ENCODE measurements at regions not wholly inside any gene's neighbourhood (a gene's known extent, or its start where the extent isn't known, plus 50 kb on each side); places are given as distances from the start of the nearest gene placed in this dataset.

DNA sequence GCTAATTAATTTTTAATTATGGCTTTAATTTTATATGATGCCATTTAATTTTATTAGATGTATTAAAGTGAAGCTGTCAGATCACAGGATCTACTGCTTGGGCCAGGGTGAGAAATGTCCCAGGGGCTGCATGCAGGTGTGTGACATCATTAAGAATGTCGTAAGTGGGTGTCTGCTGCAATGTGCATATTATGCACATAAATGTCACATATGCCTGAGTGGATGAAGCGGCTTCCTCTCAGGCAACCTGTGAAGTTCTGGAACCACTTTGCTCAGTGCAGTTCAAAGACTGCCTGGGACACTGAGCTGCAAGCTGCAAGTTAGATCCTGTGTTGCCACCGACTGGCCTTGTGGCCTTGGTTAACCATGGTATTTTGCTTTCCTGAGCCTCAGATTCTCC, 355.0 kb downstream of the UQCRFS1 start:
- H3K36me3 ChIP-seq, result no peaks in the 10 kb centered on the region
- no peaks in the 10 kb centered on the region for H3K27me3 ChIP-seq
- H3K4me1 ChIP-seq, result no peaks in the 10 kb centered on the region
- DNase-seq (no peak), ATAC-seq (no peak)
- TF ChIP-seq POLR2A (IDR thresholded peaks at IDR 0.05), result no peak
- H3K4me3 ChIP-seq, result no peak overlapping the region
- no peak overlapping the region for H3K27ac ChIP-seq
- no peaks in the 10 kb centered on the region for H3K9me3 ChIP-seq
- intact Hi-C loops (cut with DNase I; ENCODE audit: low total_unique reads), result no loop called here
- in situ Hi-C loops (cut with MboI; ENCODE audit: low sequenced_read_pairs in 4 of 4), result no loop called here

GRCh38 chr19:28855216-28855615, 357.7 kb downstream of the UQCRFS1 start:
- Histone ChIP-seq H3K9me3 (no peaks in the 10 kb centered on the region), H3K4me3 (no peak overlapping the region), H3K27me3 (no peaks in the 10 kb centered on the region), H3K4me1 (no peaks in the 10 kb centered on the region), H3K36me3 (no peaks in the 10 kb centered on the region), H3K27ac (no peak overlapping the region)
- DNase-seq (no peak), ATAC-seq (no peak)
- intact Hi-C loops (cut with DNase I; ENCODE audit: low total_unique reads), result no loop called here
- in situ Hi-C loops (cut with MboI; ENCODE audit: low sequenced_read_pairs in 4 of 4), result no loop called here
- TF ChIP-seq POLR2A (IDR thresholded peaks at IDR 0.05), result no peak
- TF ChIP-seq, protein P1, sequence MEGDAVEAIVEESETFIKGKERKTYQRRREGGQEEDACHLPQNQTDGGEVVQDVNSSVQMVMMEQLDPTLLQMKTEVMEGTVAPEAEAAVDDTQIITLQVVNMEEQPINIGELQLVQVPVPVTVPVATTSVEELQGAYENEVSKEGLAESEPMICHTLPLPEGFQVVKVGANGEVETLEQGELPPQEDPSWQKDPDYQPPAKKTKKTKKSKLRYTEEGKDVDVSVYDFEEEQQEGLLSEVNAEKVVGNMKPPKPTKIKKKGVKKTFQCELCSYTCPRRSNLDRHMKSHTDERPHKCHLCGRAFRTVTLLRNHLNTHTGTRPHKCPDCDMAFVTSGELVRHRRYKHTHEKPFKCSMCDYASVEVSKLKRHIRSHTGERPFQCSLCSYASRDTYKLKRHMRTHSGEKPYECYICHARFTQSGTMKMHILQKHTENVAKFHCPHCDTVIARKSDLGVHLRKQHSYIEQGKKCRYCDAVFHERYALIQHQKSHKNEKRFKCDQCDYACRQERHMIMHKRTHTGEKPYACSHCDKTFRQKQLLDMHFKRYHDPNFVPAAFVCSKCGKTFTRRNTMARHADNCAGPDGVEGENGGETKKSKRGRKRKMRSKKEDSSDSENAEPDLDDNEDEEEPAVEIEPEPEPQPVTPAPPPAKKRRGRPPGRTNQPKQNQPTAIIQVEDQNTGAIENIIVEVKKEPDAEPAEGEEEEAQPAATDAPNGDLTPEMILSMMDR (IDR thresholded peaks at IDR 0.05 in 4 of 5, conservative IDR thresholded peaks at IDR 0.05 in 1 of 5), result no peak

- H3K4me1 ChIP-seq, result no peaks in the 10 kb centered on the region
- H3K9me3 ChIP-seq, result no peaks in the 10 kb centered on the region
- H3K4me3 ChIP-seq, result no peak overlapping the region
- TF ChIP-seq, protein P1 (IDR thresholded peaks at IDR 0.05 in 4 of 5, conservative IDR thresholded peaks at IDR 0.05 in 1 of 5), result no peak
- no peak for TF ChIP-seq POLR2A (IDR thresholded peaks at IDR 0.05)
- ATAC-seq (no peak), DNase-seq (no peak)
- no peaks in the 10 kb centered on the region for H3K27me3 ChIP-seq
- in situ Hi-C loops (cut with MboI; ENCODE audit: low sequenced_read_pairs in 4 of 4), result no loop called here
- H3K27ac ChIP-seq, result no peak overlapping the region
- H3K36me3 ChIP-seq, result no peaks in the 10 kb centered on the region
- intact Hi-C loops (cut with DNase I; ENCODE audit: low total_unique reads), result no loop called here
These were observed 365.5 kb downstream of the UQCRFS1 start for GRCh38 chr19:28847468-28847867.

- Histone ChIP-seq H3K4me3 (no peak overlapping the region), H3K27ac (no peak overlapping the region), H3K27me3 (no peaks in the 10 kb centered on the region), H3K9me3 (no peaks in the 10 kb centered on the region), H3K4me1 (no peaks in the 10 kb centered on the region), H3K36me3 (no peaks in the 10 kb centered on the region)
- TF ChIP-seq, protein P1 (IDR thresholded peaks at IDR 0.05 in 4 of 5, conservative IDR thresholded peaks at IDR 0.05 in 1 of 5), result no peak
- no peak for TF ChIP-seq POLR2A (IDR thresholded peaks at IDR 0.05)
- no peak for DNase-seq
- intact Hi-C loops (cut with DNase I; ENCODE audit: low total_unique reads), result no loop called here
- in situ Hi-C loops (cut with MboI; ENCODE audit: low sequenced_read_pairs in 4 of 4), result no loop called here
- ATAC-seq, result no peak
These were observed 366.7 kb downstream of the UQCRFS1 start for GRCh38 chr19:28846094-28846812.

DNA sequence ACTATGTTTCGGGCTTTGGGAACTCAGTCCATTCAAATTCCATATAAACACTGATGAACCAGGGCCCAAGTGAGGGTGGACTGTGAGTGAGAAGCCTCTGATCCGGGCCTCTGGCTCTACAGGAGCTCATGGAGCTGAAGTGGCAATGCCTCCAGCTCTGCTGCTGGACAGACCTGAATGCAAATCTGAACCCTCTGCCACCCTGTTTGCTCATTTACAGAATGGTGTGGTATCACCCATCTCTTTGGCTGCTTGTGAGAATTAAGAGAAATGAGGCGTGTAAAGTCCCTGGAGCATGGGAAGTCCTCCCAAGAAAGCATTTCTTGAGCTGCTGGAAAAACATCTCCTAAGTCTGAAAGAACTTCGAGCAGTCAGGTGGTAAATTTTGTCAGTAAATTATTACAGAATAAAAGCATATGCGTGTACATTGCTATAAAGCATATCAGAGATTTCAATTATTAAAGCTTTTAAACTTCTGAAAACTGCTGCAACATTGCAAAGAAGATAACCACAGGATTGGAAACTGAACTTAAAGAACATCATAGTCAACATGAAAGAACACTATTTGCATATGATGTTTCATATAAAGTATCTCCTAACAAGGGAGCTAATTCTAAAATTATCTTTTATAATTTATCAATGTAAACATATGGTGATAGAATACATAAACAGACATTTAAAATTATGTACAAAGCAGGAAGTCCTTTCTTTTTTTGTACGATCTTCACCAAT, 369.0 kb downstream of the UQCRFS1 start:
- H3K4me3 ChIP-seq, result no peak overlapping the region
- H3K36me3 ChIP-seq, result no peaks in the 10 kb centered on the region
- no peaks in the 10 kb centered on the region for H3K27me3 ChIP-seq
- intact Hi-C loops (cut with DNase I; ENCODE audit: low total_unique reads), result no loop called here
- TF ChIP-seq POLR2A (IDR thresholded peaks at IDR 0.05), result no peak
- TF ChIP-seq, protein P1 (IDR thresholded peaks at IDR 0.05 in 4 of 5, conservative IDR thresholded peaks at IDR 0.05 in 1 of 5), result no peak
- no peaks in the 10 kb centered on the region for H3K4me1 ChIP-seq
- in situ Hi-C loops (cut with MboI; ENCODE audit: low sequenced_read_pairs in 4 of 4), result no loop called here
- no peaks in the 10 kb centered on the region for H3K9me3 ChIP-seq
- DNase-seq (no peak), ATAC-seq (no peak)
- no peak overlapping the region for H3K27ac ChIP-seq

Data from gastrocnemius medialis (tissue), 4 donors.